BLaER1 (cell line): ENCODE measurements at regions not wholly inside any gene's neighbourhood (a gene's known extent, or its start where the extent isn't known, plus 50 kb on each side); places are given as distances from the start of the nearest gene placed in this dataset.

Experiments used
- H3K27ac ChIP-seq: shearing (Covaris generic); formaldehyde crosslinking; 2 replicates; pipeline ENCODE4 v1.8.1; 2022
- H3K27me3 ChIP-seq: shearing (Covaris generic); formaldehyde crosslinking; 2 replicates; pipeline ENCODE4 v1.8.1; 2022
- H3K36me3 ChIP-seq: shearing (Covaris generic); formaldehyde crosslinking; 2 replicates; pipeline ENCODE4 v1.8.1; 2022
- H3K4me1 ChIP-seq: shearing (Covaris generic); formaldehyde crosslinking; 2 replicates; pipeline ENCODE4 v1.8.1; 2022
- H3K4me2 ChIP-seq: shearing (Covaris generic); formaldehyde crosslinking; 2 replicates; pipeline ENCODE4 v1.8.1; 2022
- H3K4me3 ChIP-seq: shearing (Covaris generic); formaldehyde crosslinking; 2 replicates; pipeline ENCODE4 v1.8.1; 2022
- H3K9ac ChIP-seq: shearing (Covaris generic); formaldehyde crosslinking; 2 replicates; pipeline ENCODE4 v1.8.1; 2022
- H3K9me3 ChIP-seq: shearing (Covaris generic); formaldehyde crosslinking; 2 replicates; pipeline ENCODE4 v1.8.1; 2022
- H4K20me1 ChIP-seq: shearing (Covaris generic); formaldehyde crosslinking; 2 replicates; pipeline ENCODE4 v1.8.1; 2022
- Cebpa-rat ChIP-seq: shearing (Covaris generic); IDR thresholded peaks from 2 replicates; pipeline ENCODE4 v1.8.1; 2022

- H3K4me1 ChIP-seq, result no peaks in the 10 kb centered on the region
Measured at GRCh38 chr4:165662341-165662740, 210.7 kb upstream of the TLL1 start.

GRCh38 chr4:165663411-165663810, 209.6 kb upstream of the TLL1 start:
- H3K4me1 ChIP-seq, result no peaks in the 10 kb centered on the region
- no peak overlapping the region for H3K27ac ChIP-seq
- TF ChIP-seq Cebpa-rat, result no peak
- H3K4me3 ChIP-seq, result no peak overlapping the region
- no peaks in the 10 kb centered on the region for H3K9me3 ChIP-seq
- no peaks in the 10 kb centered on the region for H3K27me3 ChIP-seq
- no peaks in the 10 kb centered on the region for H4K20me1 ChIP-seq
- no peak overlapping the region for H3K4me2 ChIP-seq
- H3K36me3 ChIP-seq, result no peaks in the 10 kb centered on the region
- H3K9ac ChIP-seq, result no peak overlapping the region

More at GRCh38 chr4:165662341-165662740, 210.7 kb upstream of the TLL1 start:
- Histone ChIP-seq H3K9ac (no peak overlapping the region), H3K36me3 (no peaks in the 10 kb centered on the region), H4K20me1 (no peaks in the 10 kb centered on the region), H3K4me2 (no peak overlapping the region), H3K27ac (no peak overlapping the region), H3K9me3 (no peaks in the 10 kb centered on the region), H3K4me3 (no peak overlapping the region), H3K27me3 (no peaks in the 10 kb centered on the region)
- TF ChIP-seq Cebpa-rat, result no peak

GRCh38 chr4:165666836-165667235, 206.2 kb upstream of the TLL1 start:
- H3K4me2 ChIP-seq, result no peak overlapping the region
- no peaks in the 10 kb centered on the region for H3K27me3 ChIP-seq
- no peak overlapping the region for H3K4me3 ChIP-seq
- H3K4me1 ChIP-seq, result no peaks in the 10 kb centered on the region
- H3K9ac ChIP-seq, result no peak overlapping the region
- TF ChIP-seq Cebpa-rat, result no peak
- no peak overlapping the region for H3K27ac ChIP-seq
- H4K20me1 ChIP-seq, result no peaks in the 10 kb centered on the region
- H3K36me3 ChIP-seq, result no peaks in the 10 kb centered on the region
- no peaks in the 10 kb centered on the region for H3K9me3 ChIP-seq

GRCh38 chr4:165667969-165668368, 205.1 kb upstream of the TLL1 start:
- no peak overlapping the region for H3K4me3 ChIP-seq
- no peaks in the 10 kb centered on the region for H3K9me3 ChIP-seq
- no peaks in the 10 kb centered on the region for H3K4me1 ChIP-seq
- H3K27me3 ChIP-seq, result no peaks in the 10 kb centered on the region
- H3K4me2 ChIP-seq, result no peak overlapping the region
- H4K20me1 ChIP-seq, result no peaks in the 10 kb centered on the region
- H3K27ac ChIP-seq, result no peak overlapping the region
- H3K36me3 ChIP-seq, result no peaks in the 10 kb centered on the region
- no peak for TF ChIP-seq Cebpa-rat
- no peak overlapping the region for H3K9ac ChIP-seq

GRCh38 chr4:165668694-165669093, 204.3 kb upstream of the TLL1 start:
- Histone ChIP-seq H3K27ac (no peak overlapping the region), H3K4me3 (no peak overlapping the region), H4K20me1 (no peaks in the 10 kb centered on the region)

GRCh38 chr4:165677081-165677480, 196.0 kb upstream of the TLL1 start:
- Histone ChIP-seq H3K4me3 (no peak overlapping the region), H3K27ac (no peak overlapping the region), H3K27me3 (no peaks in the 10 kb centered on the region), H3K9me3 (no peaks in the 10 kb centered on the region), H3K4me2 (no peak overlapping the region), H4K20me1 (no peaks in the 10 kb centered on the region), H3K4me1 (no peaks in the 10 kb centered on the region), H3K9ac (no peak overlapping the region), H3K36me3 (no peaks in the 10 kb centered on the region)
- no peak for TF ChIP-seq Cebpa-rat

More at GRCh38 chr4:165668694-165669093, 204.3 kb upstream of the TLL1 start:
- no peak overlapping the region for H3K4me2 ChIP-seq
- no peak overlapping the region for H3K9ac ChIP-seq
- no peaks in the 10 kb centered on the region for H3K27me3 ChIP-seq
- TF ChIP-seq Cebpa-rat, result no peak
- H3K36me3 ChIP-seq, result no peaks in the 10 kb centered on the region
- H3K9me3 ChIP-seq, result no peaks in the 10 kb centered on the region
- H3K4me1 ChIP-seq, result no peaks in the 10 kb centered on the region

- Histone ChIP-seq H3K27ac (no peak overlapping the region), H3K4me1 (no peaks in the 10 kb centered on the region), H3K9me3 (no peaks in the 10 kb centered on the region), H3K4me2 (no peak overlapping the region), H3K9ac (no peak overlapping the region), H4K20me1 (no peaks in the 10 kb centered on the region), H3K4me3 (no peak overlapping the region), H3K27me3 (no peaks in the 10 kb centered on the region), H3K36me3 (no peaks in the 10 kb centered on the region)
- TF ChIP-seq Cebpa-rat, result no peak
Measured at GRCh38 chr4:165678236-165678935, 194.7 kb upstream of the TLL1 start.

GRCh38 chr4:165678936-165679325, 194.1 kb upstream of the TLL1 start:
- Histone ChIP-seq H3K4me3 (no peak overlapping the region), H4K20me1 (no peaks in the 10 kb centered on the region), H3K4me1 (no peaks in the 10 kb centered on the region), H3K36me3 (no peaks in the 10 kb centered on the region), H3K27me3 (no peaks in the 10 kb centered on the region), H3K9ac (no peak overlapping the region), H3K27ac (no peak overlapping the region), H3K9me3 (no peaks in the 10 kb centered on the region), H3K4me2 (no peak overlapping the region)
- no peak for TF ChIP-seq Cebpa-rat

- H3K4me1 ChIP-seq, result no peaks in the 10 kb centered on the region
Measured at GRCh38 chr4:165680821-165681220, 192.2 kb upstream of the TLL1 start.

GRCh38 chr4:165682611-165683010, 190.4 kb upstream of the TLL1 start:
- no peak overlapping the region for H3K9ac ChIP-seq
- H3K27ac ChIP-seq, result no peak overlapping the region
- H3K9me3 ChIP-seq, result no peaks in the 10 kb centered on the region
- no peaks in the 10 kb centered on the region for H3K36me3 ChIP-seq
- H4K20me1 ChIP-seq, result no peaks in the 10 kb centered on the region
- H3K4me2 ChIP-seq, result no peak overlapping the region
- no peak overlapping the region for H3K4me3 ChIP-seq
- TF ChIP-seq Cebpa-rat, result no peak
- no peaks in the 10 kb centered on the region for H3K27me3 ChIP-seq
- H3K4me1 ChIP-seq, result no peaks in the 10 kb centered on the region

More at GRCh38 chr4:165680821-165681220, 192.2 kb upstream of the TLL1 start:
- Histone ChIP-seq H3K9ac (no peak overlapping the region), H4K20me1 (no peaks in the 10 kb centered on the region), H3K36me3 (no peaks in the 10 kb centered on the region), H3K27ac (no peak overlapping the region), H3K9me3 (no peaks in the 10 kb centered on the region), H3K4me2 (no peak overlapping the region), H3K4me3 (no peak overlapping the region), H3K27me3 (no peaks in the 10 kb centered on the region)
- TF ChIP-seq Cebpa-rat, result no peak
